GM21717 (cell line): ENCODE measurements at regions not wholly inside any gene's neighbourhood (a gene's known extent, or its start where the extent isn't known, plus 50 kb on each side); places are given as distances from the start of the nearest gene placed in this dataset.

Experiments used
- ATAC-seq: cut with Tn5 transposase; IDR thresholded peaks from one replicate; pipeline ENCODE4 v1.9.1; 2021; ENCODE audit warnings: mild to moderate bottlenecking, moderate library complexity; ENCODE audit not compliant: unreplicated experiment

GRCh38 chr4:17124767-17125166 lies 226.3 kb upstream of the LDB2 start:
- no peak for ATAC-seq

DNA sequence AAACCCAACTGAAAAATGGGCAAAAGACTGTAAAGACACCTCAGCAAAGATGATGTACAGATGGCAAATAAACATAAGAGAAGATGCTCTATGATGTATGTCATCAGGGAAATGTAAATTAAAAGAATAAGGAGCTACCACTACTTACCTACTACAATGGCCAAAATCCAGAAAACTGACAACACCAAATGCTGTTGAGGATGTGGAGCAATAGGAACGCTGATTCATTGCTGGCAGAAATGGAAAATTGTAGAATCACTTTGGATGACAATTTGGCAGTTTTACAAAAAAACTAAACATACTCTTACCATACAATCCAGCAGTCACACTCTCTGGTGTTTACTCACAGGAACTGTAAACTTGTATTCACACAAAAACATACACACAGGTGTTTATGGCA lies 222.3 kb upstream of the LDB2 start:
- no peak for ATAC-seq

- no peak for ATAC-seq
Measured at GRCh38 chr4:17117746-17118145, 219.3 kb upstream of the LDB2 start.

- no peak for ATAC-seq
Measured at GRCh38 chr4:17115583-17115982, 217.1 kb upstream of the LDB2 start.

GRCh38 chr4:17112292-17112659 lies 213.8 kb upstream of the LDB2 start:
- no peak for ATAC-seq

- no peak for ATAC-seq
Measured at GRCh38 chr4:17109126-17109525, 210.7 kb upstream of the LDB2 start.

DNA sequence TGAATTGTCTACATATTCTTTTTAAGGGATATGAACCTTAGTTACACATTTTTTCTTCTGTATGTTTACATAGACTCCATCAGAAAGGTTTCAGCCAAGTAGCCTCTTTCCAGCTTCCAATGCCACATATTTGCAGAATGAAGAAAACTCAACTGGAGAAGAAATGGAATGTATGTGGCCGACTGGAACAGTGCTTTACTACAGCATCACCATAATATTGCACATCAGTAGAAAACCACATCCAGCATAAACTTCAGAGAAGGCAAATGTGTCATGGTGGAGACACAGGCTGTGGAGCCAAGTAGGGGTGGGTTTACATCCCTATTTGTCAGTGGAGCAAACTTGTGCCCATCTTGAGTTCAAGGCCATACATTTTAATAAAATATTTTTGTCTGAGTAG lies 204.8 kb upstream of the LDB2 start:
- no peak for ATAC-seq

DNA sequence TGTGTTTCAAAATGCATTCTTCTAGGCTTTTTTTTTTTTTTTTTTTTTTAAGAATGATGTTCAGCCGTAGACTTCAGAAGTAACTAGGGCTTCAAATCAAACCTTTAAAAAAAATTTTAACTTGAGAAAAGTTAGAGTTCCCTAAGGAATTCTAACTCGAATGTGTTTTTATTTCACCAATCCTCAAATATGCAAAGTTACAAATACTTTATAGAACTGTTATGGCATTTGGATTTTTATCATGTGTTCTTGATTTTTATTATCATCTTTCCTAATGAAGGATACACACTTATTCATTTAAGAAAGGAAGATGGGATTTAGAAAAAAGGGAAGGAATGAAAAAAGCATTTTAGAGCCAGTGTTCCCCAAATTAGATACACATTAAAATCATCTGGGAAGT lies 200.6 kb upstream of the LDB2 start:
- no peak for ATAC-seq

DNA sequence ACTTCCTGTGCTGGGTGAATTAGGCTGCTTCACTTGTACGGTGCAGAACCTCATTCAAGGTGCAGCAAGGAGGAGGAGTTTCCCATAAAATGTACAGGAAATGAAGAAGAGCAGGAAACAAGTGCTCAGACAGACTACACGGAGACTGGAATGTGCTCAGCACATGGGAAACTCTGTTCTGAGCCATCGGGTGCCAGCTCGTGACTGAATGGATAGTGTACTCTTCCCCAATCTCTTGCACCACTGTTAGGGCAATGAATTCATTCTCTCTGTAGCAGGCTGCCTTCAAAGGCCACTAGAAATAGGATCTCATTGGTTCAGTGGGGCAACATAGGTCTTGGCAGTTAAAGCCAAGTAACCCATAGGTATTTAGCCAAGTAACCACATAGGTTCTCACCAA lies 200.0 kb upstream of the LDB2 start:
- ATAC-seq: no peak

GRCh38 chr4:17097362-17097761 lies 198.9 kb upstream of the LDB2 start:
- ATAC-seq: no peak

GRCh38 chr4:17096692-17097091 lies 198.2 kb upstream of the LDB2 start:
- no peak for ATAC-seq

DNA sequence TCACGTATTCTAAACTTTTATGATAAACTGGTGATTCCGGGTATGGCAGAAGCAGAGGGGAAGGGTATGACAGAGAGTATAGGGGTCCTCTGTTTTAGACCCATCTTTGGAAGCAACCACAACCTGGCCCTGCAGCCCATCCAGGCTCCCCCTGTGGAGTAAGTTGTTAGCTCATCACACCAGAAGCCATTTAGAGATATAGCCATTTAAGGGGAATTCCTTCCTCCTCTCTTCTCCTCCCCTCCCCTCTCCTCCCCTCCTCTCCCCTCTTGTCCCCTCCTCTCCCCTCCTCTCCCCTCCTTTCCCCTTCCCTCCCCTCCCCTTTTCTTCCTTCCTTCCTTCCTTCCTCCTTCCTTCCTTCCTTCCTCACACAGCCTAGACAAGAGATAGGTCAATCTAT lies 197.3 kb upstream of the LDB2 start:
- no peak for ATAC-seq

GRCh38 chr4:17094876-17095210 lies 196.4 kb upstream of the LDB2 start:
- no peak for ATAC-seq

GRCh38 chr4:17094159-17094875 lies 195.9 kb upstream of the LDB2 start:
- ATAC-seq: no peak

DNA sequence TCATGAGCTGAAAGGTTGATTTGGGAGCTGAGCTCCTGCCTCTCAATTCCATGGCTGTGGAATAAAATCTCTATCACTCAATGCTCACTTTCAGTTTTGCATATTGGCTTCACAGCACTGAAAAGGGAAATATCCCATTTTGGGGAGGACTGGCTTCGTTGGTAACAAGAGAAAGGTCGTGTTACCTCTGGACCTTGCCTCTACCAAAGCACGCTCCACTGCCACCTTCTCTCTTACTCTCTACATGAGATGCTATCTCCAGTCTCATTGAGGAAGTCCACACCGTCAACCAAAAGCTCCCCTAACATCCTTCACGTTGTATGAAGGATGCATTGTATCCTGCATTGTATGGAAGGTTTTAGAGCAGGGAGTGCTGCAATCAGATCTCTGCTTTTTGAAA lies 195.0 kb upstream of the LDB2 start:
- ATAC-seq: no peak

DNA sequence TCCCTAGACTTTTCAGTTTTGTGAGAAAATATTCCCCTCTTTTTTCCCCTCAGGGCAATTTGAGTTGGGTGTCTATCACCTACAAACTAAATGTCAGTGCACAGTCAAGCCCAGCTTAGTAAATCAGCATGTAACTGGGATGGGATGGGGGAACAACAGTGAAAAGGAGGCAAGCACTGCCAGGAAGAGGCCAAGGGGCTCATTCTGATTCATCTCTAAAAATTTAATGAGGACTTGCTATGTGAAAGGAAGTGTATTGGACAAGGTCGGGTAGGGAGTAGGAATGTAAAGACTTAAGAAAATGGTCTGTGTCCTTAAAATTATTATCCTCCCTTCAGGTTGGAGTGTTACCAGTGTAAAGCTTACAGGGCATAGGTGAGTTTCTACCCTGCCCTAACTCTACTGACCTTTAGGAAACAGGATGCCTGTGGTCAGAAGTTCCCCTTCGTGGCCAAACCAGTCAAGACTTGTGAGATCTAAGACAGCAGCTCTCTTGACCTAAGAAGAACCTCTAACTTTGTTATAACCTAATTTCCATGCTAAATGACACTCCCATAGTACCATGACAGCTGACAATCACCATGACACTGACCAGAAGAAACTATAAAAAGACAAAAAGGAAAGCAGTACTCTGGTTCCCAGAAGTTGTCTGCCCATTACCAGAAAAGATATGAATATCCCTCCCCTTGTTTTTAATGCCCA lies 194.4 kb upstream of the LDB2 start:
- ATAC-seq: peak; percentile 66

DNA sequence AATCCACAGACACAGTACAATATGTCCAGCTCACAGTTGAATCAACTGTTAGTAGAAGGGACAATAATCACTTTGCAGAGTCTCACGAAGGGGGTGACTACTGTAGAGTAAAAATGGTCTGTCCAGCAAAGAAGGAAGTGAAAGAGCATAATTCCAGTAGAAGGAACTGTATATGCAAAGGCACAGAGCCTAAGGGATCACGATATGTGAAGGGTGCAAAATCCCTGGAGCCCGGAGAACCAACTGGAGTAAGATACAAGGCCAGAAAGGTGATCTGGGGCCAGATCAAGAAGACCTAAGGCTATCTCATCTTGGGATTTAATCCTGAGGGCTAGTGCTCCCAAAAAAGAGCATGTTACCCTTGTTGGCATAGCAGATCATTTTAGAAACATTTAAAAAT lies 192.7 kb upstream of the LDB2 start:
- ATAC-seq: no peak

GRCh38 chr4:17090063-17090462 lies 191.6 kb upstream of the LDB2 start:
- ATAC-seq: no peak

DNA sequence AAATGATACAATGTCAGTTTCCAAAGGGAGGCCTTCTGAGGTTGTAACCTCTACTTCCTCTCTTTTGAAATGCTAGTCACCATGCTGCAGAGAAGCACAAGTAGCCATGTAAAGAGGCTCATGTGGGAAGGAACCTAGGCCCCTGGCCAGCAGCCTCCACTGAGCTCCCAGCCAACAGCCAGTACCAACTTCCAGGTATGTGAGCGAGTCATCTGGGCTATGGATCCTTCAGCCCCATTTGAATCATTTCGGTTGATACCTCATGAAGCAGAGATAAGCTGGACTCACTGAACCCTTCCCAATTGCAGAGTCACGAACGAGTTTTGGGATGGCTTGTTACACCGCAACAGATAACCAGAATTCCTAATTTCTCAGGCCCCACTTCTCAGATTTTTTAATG lies 187.0 kb upstream of the LDB2 start:
- no peak for ATAC-seq

DNA sequence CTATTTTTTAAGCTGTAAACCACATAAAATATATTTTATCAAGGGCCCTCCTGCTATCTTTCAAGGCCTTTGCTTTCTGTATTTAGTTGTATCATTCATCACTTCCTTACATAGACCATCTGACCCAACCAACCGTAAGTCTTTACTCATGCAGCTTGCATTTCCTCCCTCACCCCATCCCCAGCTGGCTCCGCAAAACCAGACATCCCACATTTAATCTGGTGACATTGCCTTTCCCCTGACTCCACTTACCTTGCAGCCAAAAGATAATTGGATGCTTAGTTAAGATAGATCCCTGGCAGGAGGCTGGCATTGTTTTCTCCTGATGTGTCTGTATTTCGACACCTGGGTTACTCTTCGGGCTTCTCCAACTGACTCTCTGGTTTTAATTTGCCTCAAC lies 183.7 kb upstream of the LDB2 start:
- ATAC-seq: no peak

DNA sequence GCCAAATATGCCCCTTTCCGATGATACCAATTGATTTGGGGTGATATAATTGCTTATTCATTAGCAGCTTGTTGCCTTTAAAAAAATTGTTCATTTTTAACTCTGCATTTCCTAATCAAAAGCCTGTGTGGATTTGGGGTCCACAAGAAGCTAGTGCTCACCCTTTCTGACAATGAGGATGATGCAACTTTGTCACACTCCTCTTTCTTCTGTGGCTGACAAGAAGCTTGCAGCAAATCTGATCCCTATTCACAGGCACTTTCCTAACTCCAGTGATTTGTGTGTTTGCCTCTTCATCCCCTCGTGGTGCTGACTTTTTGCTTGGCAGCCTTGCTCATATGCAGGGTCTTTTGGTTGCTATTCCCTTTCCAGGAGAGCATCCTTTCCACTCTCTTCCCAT lies 182.7 kb upstream of the LDB2 start:
- ATAC-seq: no peak

DNA sequence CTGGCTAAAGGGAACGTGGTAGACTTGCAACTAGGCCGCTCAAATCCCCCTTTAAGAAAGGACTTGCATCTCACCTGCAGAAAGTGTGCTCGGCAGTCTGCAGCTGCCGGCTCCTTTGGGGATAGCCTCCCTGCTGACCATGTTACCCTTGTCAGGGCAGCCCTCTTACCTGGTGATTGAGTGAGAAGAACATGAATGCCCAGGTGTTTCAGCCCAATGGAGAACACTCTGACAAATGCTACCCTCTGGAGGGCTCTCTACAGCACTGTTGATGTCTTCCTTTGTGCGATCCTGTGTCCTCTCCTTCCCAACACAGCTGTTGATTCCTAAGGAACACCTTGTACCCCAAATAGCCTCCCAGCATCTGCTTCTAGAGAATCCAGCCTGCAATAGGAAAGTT lies 178.7 kb upstream of the LDB2 start:
- no peak for ATAC-seq

GRCh38 chr4:17072483-17072882 lies 174.0 kb upstream of the LDB2 start:
- no peak for ATAC-seq
